ENCODE measurements at regions not wholly inside any gene's neighbourhood (a gene's known extent, or its start where the extent isn't known, plus 50 kb on each side); places are given as distances from the start of the nearest gene placed in this dataset.

- WGBS, 2 experiments (ENCODE audit: extremely low coverage in 1 of 2, insufficient coverage in 1 of 2, insufficient read length in 1 of 2, insufficient replicate concordance in 2 of 2, low coverage in 1 of 2, low lambda C conversion rate in 2 of 2, missing lambda C conversion rate in 1 of 2), result 91% methylated on average over 8 of the region's 8 CpGs; no CpG with 5 or more reads in 1 of the 2 experiments
- H3K4ac ChIP-seq (replicated peaks; ENCODE audit: insufficient read length, low read depth, low read length), result no peak overlapping the region
- H3K18ac ChIP-seq (ENCODE audit: extremely low read depth, low read length), result no peak overlapping the region
- TF ChIP-seq SIN3A (conservative IDR thresholded peaks at IDR 0.05 in 1 of 2, IDR thresholded peaks at IDR 0.05 in 1 of 2; ENCODE audit: low read depth in 1 of 2, low read length in 2 of 2) (no peak), SIX5 (IDR thresholded peaks at IDR 0.05; ENCODE audit: low read depth, low read length) (no peak), YY1 (IDR thresholded peaks at IDR 0.05; ENCODE audit: low read depth, low read length) (no peak), TAF1 (IDR thresholded peaks at IDR 0.05; ENCODE audit: low read depth, low read length) (no peak), CHD2 (IDR thresholded peaks at IDR 0.05; ENCODE audit: low read length) (no peak)
- H3K4me1 ChIP-seq (replicated peaks in 1 of 4; ENCODE audit: control insufficient read depth in 3 of 4, insufficient read depth in 4 of 4, low read length in 3 of 4), result no peaks in the 10 kb centered on the region
- no peaks in the 10 kb centered on the region for H3K79me1 ChIP-seq (ENCODE audit: low read depth, low read length)
- H3K23me2 ChIP-seq (ENCODE audit: low read depth, low read length), result no peaks in the 10 kb centered on the region
- H3K56ac ChIP-seq (replicated peaks; ENCODE audit: insufficient read length, low read depth, low read length), result no peak overlapping the region
- no peak overlapping the region for H4K8ac ChIP-seq (ENCODE audit: extremely low read depth, insufficient read depth, low read length)
- no peaks in the 10 kb centered on the region for H3K9me3 ChIP-seq (ENCODE audit: insufficient read depth in 2 of 2, low read depth in 1 of 2, low read length in 1 of 2)
- H3K27me3 ChIP-seq (replicated peaks in 1 of 4; ENCODE audit: control insufficient read depth in 3 of 4, extremely low read depth in 1 of 4, insufficient read depth in 3 of 4, low read length in 3 of 4), result no peaks in the 10 kb centered on the region
- CTCF ChIA-PET (ENCODE audit: partially characterized antibody), result interaction anchor here (1.6 to 2.3 kb wide), 2 partner anchors 9 to 20 kb away, joined by 4 to 7 read pairs; no protein-coding TSS in a partner anchor
- no peak overlapping the region for H2BK12ac ChIP-seq (ENCODE audit: low read depth, low read length)
- no peak overlapping the region for H3K4me3 ChIP-seq (ENCODE audit: extremely low read depth in 1 of 4, insufficient read depth in 2 of 4, low read depth in 3 of 4, low read length in 4 of 4)
- no peak overlapping the region for H2AFZ ChIP-seq (ENCODE audit: low read length)
- no peaks in the 10 kb centered on the region for H4K20me1 ChIP-seq (replicated peaks in 1 of 2; ENCODE audit: control insufficient read depth in 1 of 2, insufficient read depth in 2 of 2, low read length in 2 of 2)
- POLR2A ChIA-PET (ENCODE audit: partially characterized antibody), result no interaction called here
- H2AK5ac ChIP-seq (ENCODE audit: low read depth, low read length), result no peak overlapping the region
- H2BK15ac ChIP-seq (ENCODE audit: low read length), result no peak overlapping the region
- no peak overlapping the region for H2BK5ac ChIP-seq (ENCODE audit: low read depth, low read length)
- no peak overlapping the region for H3K23ac ChIP-seq (ENCODE audit: insufficient read length)
- H2BK20ac ChIP-seq (ENCODE audit: low read length), result no peak overlapping the region
- H3K36me3 ChIP-seq (ENCODE audit: control insufficient read depth in 2 of 4, insufficient read depth in 4 of 4, low read length in 3 of 4), result no peaks in the 10 kb centered on the region
- H3K27ac ChIP-seq (ENCODE audit: low read depth, low read length), result no peak overlapping the region
- no peak for FAIRE-seq
- no peak overlapping the region for H3K4me2 ChIP-seq (ENCODE audit: insufficient read depth in 1 of 2, low read depth in 2 of 2, low read length in 2 of 2)
- H3K9ac ChIP-seq (replicated peaks in 1 of 4; ENCODE audit: extremely low read depth in 1 of 4, low read depth in 3 of 4, low read length in 3 of 4), result no peak overlapping the region
- no peak overlapping the region for H4K5ac ChIP-seq (ENCODE audit: insufficient read length, low read depth, low read length)
- H4K91ac ChIP-seq (replicated peaks; ENCODE audit: insufficient read length, low read length), result no peak overlapping the region
- peak in 1 of 2 experiments; percentile 37 for DNase-seq (ENCODE audit: low read depth in 1 of 2, low spot score in 2 of 2)
- no peaks in the 10 kb centered on the region for H3K79me2 ChIP-seq (ENCODE audit: control insufficient read depth in 1 of 2, insufficient read depth in 2 of 2, low read length in 2 of 2)
- H3K14ac ChIP-seq (ENCODE audit: insufficient read length), result no peak overlapping the region
- H2BK120ac ChIP-seq (replicated peaks; ENCODE audit: low read depth, low read length), result no peak overlapping the region
These were observed 177.5 kb downstream of the TMEM18 start for GRCh38 chr2:499726-500125.
